ENCODE measurements at regions not wholly inside any gene's neighbourhood (a gene's known extent, or its start where the extent isn't known, plus 50 kb on each side); places are given as distances from the start of the nearest gene placed in this dataset.

DNA sequence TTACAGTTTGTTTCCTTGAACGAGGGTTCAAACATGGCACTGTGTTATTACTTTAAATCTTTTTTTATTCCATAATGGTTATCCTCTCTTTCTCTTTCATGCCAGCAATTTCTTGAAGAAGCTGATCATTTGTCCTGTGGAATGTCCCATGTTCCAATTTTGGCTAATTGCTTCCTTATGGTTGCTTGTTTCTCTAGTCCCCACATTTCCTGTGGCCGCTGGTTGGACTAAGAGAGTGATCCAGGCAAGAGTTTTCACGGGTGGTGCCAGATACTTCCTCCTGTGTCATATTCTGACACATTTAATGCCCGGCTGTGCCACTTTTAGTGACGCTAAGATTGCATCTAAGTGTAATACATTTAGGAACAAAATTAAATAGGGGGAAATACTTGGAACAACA is 83.8 kb upstream of the FAM169A start:
- Histone ChIP-seq H3K27me3 (ENCODE audit: control insufficient read depth in 1 of 2, insufficient read depth in 2 of 2, low read length in 2 of 2) (no peaks in the 10 kb centered on the region), H3K4me3 (ENCODE audit: low read depth in 1 of 2, low read length in 2 of 2) (no peak overlapping the region), H3K9me3 (ENCODE audit: control insufficient read depth in 2 of 2, insufficient read depth in 1 of 2, low read depth in 1 of 2, low read length in 1 of 2) (no peaks in the 10 kb centered on the region), H3K4me1 (ENCODE audit: control insufficient read depth in 2 of 2, insufficient read depth in 2 of 2, low read length in 1 of 2) (no peaks in the 10 kb centered on the region), H3K27ac (ENCODE audit: low read depth in 2 of 2, low read length in 1 of 2) (peak overlapping the region in 1 of 2 donors; percentile 8), H3K36me3 (ENCODE audit: control insufficient read depth in 2 of 2, insufficient read depth in 2 of 2, low read length in 1 of 2) (no peaks in the 10 kb centered on the region)
- WGBS, 2 donors, result 59 to 63% methylated on average over 5 of the region's 5 CpGs

- WGBS, 2 donors, result 62 to 63% methylated on average over 6 of the region's 6 CpGs
- Histone ChIP-seq H3K4me1 (ENCODE audit: control insufficient read depth in 2 of 2, insufficient read depth in 2 of 2, low read length in 1 of 2) (no peaks in the 10 kb centered on the region), H3K27ac (ENCODE audit: low read depth in 2 of 2, low read length in 1 of 2) (no peak overlapping the region), H3K27me3 (ENCODE audit: control insufficient read depth in 1 of 2, insufficient read depth in 2 of 2, low read length in 2 of 2) (no peaks in the 10 kb centered on the region), H3K36me3 (ENCODE audit: control insufficient read depth in 2 of 2, insufficient read depth in 2 of 2, low read length in 1 of 2) (no peaks in the 10 kb centered on the region), H3K9me3 (ENCODE audit: control insufficient read depth in 2 of 2, insufficient read depth in 1 of 2, low read depth in 1 of 2, low read length in 1 of 2) (no peaks in the 10 kb centered on the region), H3K4me3 (ENCODE audit: low read depth in 1 of 2, low read length in 2 of 2) (no peak overlapping the region)
Observed at GRCh38 chr5:74948031-74948546, 81.9 kb upstream of the FAM169A start.

GRCh38 chr5:74946471-74946870 is 80.3 kb upstream of the FAM169A start:
- Histone ChIP-seq H3K4me1 (ENCODE audit: control insufficient read depth in 2 of 2, insufficient read depth in 2 of 2, low read length in 1 of 2) (no peaks in the 10 kb centered on the region), H3K36me3 (ENCODE audit: control insufficient read depth in 2 of 2, insufficient read depth in 2 of 2, low read length in 1 of 2) (no peaks in the 10 kb centered on the region), H3K27me3 (ENCODE audit: control insufficient read depth in 1 of 2, insufficient read depth in 2 of 2, low read length in 2 of 2) (no peaks in the 10 kb centered on the region), H3K4me3 (ENCODE audit: low read depth in 1 of 2, low read length in 2 of 2) (no peak overlapping the region), H3K27ac (ENCODE audit: low read depth in 2 of 2, low read length in 1 of 2) (no peak overlapping the region), H3K9me3 (ENCODE audit: control insufficient read depth in 2 of 2, insufficient read depth in 1 of 2, low read depth in 1 of 2, low read length in 1 of 2) (no peaks in the 10 kb centered on the region)
- WGBS, 2 donors, result 87 to 90% methylated on average over 4 of the region's 4 CpGs

DNA sequence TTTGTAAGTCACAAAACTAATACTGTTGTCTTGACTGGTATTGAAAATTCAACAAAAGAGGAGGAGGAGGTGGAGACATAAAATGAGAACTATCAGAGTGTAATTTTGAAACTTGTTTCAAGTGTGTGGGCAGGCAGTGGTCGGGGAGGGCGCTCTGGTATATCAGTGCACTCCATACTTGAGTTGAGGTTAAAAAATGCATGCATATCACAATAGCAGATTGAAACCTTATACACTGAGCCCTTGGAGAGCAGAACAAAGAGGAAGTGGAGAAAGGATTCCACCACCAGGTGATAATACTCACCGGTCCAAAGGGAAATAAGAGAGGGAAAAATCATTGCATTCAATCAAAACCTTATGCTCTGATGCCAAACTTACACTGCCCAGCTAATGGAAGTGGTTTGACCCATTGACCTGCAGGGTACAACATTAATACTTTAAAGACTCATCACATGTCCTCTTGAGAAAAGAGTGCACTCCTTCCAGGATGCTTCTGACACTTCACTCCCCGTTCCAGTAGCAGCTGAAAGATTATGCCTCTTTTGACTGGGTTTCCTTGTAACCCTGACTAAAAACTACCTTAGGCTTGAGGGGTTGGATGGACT is 79.5 kb upstream of the FAM169A start:
- 67 to 78% methylated on average over 4 of the region's 4 CpGs for WGBS, 2 donors
- H3K27me3 ChIP-seq (ENCODE audit: control insufficient read depth in 1 of 2, insufficient read depth in 2 of 2, low read length in 2 of 2), result no peaks in the 10 kb centered on the region
- H3K9me3 ChIP-seq (ENCODE audit: control insufficient read depth in 2 of 2, insufficient read depth in 1 of 2, low read depth in 1 of 2, low read length in 1 of 2), result no peaks in the 10 kb centered on the region
- H3K4me1 ChIP-seq (ENCODE audit: control insufficient read depth in 2 of 2, insufficient read depth in 2 of 2, low read length in 1 of 2), result no peaks in the 10 kb centered on the region
- no peak overlapping the region for H3K4me3 ChIP-seq (ENCODE audit: low read depth in 1 of 2, low read length in 2 of 2)
- H3K36me3 ChIP-seq (ENCODE audit: control insufficient read depth in 2 of 2, insufficient read depth in 2 of 2, low read length in 1 of 2), result no peaks in the 10 kb centered on the region
- no peak overlapping the region for H3K27ac ChIP-seq (ENCODE audit: low read depth in 2 of 2, low read length in 1 of 2)

DNA sequence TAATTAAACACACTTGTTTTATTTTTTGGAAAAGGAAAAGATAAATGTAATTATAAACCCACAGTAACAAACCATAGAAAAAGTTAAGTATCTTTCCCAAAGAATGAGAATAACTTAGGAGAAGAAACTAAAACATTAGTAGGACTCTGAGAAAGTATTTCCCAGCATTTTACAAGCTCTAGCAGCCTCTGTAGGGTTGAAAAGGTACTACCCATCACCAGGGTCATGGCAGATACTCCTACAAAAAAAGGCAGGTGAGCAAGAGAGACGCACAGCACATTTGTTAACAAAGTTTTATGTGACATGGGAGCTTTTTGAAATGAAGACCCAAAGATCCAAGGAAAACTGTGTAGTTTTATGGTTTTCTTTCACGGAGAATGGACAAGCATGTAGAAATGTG is 77.7 kb upstream of the FAM169A start:
- no peaks in the 10 kb centered on the region for H3K9me3 ChIP-seq (ENCODE audit: control insufficient read depth in 2 of 2, insufficient read depth in 1 of 2, low read depth in 1 of 2, low read length in 1 of 2)
- no peak overlapping the region for H3K4me3 ChIP-seq (ENCODE audit: low read depth in 1 of 2, low read length in 2 of 2)
- no peaks in the 10 kb centered on the region for H3K4me1 ChIP-seq (ENCODE audit: control insufficient read depth in 2 of 2, insufficient read depth in 2 of 2, low read length in 1 of 2)
- H3K36me3 ChIP-seq (ENCODE audit: control insufficient read depth in 2 of 2, insufficient read depth in 2 of 2, low read length in 1 of 2), result no peaks in the 10 kb centered on the region
- WGBS, 2 donors, result 66 to 70% methylated on average over 2 of the region's 2 CpGs
- H3K27me3 ChIP-seq (ENCODE audit: control insufficient read depth in 1 of 2, insufficient read depth in 2 of 2, low read length in 2 of 2), result no peaks in the 10 kb centered on the region
- no peak overlapping the region for H3K27ac ChIP-seq (ENCODE audit: low read depth in 2 of 2, low read length in 1 of 2)

GRCh38 chr5:74942622-74943286 is 76.6 kb upstream of the FAM169A start:
- no peak overlapping the region for H3K27ac ChIP-seq (ENCODE audit: low read depth in 2 of 2, low read length in 1 of 2)
- H3K4me3 ChIP-seq (ENCODE audit: low read depth in 1 of 2, low read length in 2 of 2), result no peak overlapping the region
- H3K27me3 ChIP-seq (ENCODE audit: control insufficient read depth in 1 of 2, insufficient read depth in 2 of 2, low read length in 2 of 2), result no peaks in the 10 kb centered on the region
- no peaks in the 10 kb centered on the region for H3K36me3 ChIP-seq (ENCODE audit: control insufficient read depth in 2 of 2, insufficient read depth in 2 of 2, low read length in 1 of 2)
- WGBS, 2 donors, result 83 to 91% methylated on average over 10 of the region's 10 CpGs
- H3K4me1 ChIP-seq (ENCODE audit: control insufficient read depth in 2 of 2, insufficient read depth in 2 of 2, low read length in 1 of 2), result no peaks in the 10 kb centered on the region
- no peaks in the 10 kb centered on the region for H3K9me3 ChIP-seq (ENCODE audit: control insufficient read depth in 2 of 2, insufficient read depth in 1 of 2, low read depth in 1 of 2, low read length in 1 of 2)

DNA sequence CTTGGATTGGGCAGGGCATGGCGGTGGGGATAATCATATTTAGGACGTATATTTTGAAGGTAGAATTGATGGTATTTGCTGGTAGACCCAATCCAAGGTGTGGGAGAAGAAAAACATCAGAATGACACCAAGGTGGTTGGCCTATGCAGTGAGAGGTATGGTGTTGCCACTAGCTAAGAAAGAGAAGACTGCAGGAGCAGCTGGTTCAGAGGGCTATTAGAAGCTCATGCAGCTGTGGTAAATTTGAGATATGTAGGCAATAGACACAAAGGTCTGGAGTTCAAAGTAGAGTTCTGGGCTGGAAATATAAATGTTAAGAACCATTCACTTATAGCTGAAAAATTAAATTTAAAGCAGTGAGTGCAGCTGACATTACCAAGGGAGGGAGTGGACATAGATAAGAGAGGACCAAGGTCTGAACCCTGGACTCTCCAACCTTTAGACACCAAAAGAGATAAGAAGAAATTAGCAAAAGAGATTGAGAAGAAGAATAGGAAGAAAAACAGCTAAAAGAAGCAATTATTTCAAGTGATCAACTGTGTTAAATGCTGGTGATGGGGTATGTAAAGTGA is 74.7 kb upstream of the FAM169A start:
- H3K9me3 ChIP-seq (ENCODE audit: control insufficient read depth in 2 of 2, insufficient read depth in 1 of 2, low read depth in 1 of 2, low read length in 1 of 2), result no peaks in the 10 kb centered on the region
- no peak overlapping the region for H3K4me3 ChIP-seq (ENCODE audit: low read depth in 1 of 2, low read length in 2 of 2)
- H3K36me3 ChIP-seq (ENCODE audit: control insufficient read depth in 2 of 2, insufficient read depth in 2 of 2, low read length in 1 of 2), result no peaks in the 10 kb centered on the region
- H3K4me1 ChIP-seq (ENCODE audit: control insufficient read depth in 2 of 2, insufficient read depth in 2 of 2, low read length in 1 of 2), result no peaks in the 10 kb centered on the region
- H3K27me3 ChIP-seq (ENCODE audit: control insufficient read depth in 1 of 2, insufficient read depth in 2 of 2, low read length in 2 of 2), result no peaks in the 10 kb centered on the region
- H3K27ac ChIP-seq (ENCODE audit: low read depth in 2 of 2, low read length in 1 of 2), result no peak overlapping the region
- WGBS, 2 donors, result 90 to 91% methylated on average over 2 of the region's 2 CpGs

DNA sequence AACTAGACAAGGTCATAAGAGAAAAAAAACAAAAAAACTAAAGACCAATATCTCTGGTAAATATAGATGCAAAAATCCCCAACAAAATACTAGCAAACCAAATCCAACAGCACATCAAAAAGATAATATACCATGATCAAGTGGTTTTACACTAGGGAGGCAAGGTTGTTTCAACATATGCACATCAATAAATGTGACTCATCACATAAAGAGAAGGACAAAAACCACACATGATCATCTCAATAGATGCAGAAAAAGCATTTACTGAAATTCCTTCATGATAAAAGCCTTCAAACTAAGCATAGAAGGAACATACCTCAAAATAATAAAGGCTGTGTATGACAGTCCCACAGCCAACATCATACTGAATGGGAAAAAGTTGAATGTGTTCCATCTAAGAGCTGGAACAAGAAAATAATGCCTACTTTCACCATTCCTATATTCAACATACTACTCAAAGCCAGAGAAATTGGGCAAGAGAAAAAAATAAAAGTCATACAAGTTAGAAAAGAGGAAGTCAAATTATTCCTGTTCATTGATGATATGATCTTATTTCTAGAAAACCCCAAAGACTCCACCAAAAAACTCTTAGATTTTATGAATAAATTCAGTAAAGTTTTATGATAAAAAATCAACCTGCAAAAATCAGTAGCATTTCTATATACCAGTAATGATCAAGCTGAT is 72.2 kb upstream of the FAM169A start:
- no peaks in the 10 kb centered on the region for H3K36me3 ChIP-seq (ENCODE audit: control insufficient read depth in 2 of 2, insufficient read depth in 2 of 2, low read length in 1 of 2)
- H3K27me3 ChIP-seq (ENCODE audit: control insufficient read depth in 1 of 2, insufficient read depth in 2 of 2, low read length in 2 of 2), result no peaks in the 10 kb centered on the region
- no peak overlapping the region for H3K27ac ChIP-seq (ENCODE audit: low read depth in 2 of 2, low read length in 1 of 2)
- no peak overlapping the region for H3K4me3 ChIP-seq (ENCODE audit: low read depth in 1 of 2, low read length in 2 of 2)
- H3K4me1 ChIP-seq (ENCODE audit: control insufficient read depth in 2 of 2, insufficient read depth in 2 of 2, low read length in 1 of 2), result no peaks in the 10 kb centered on the region
- no peaks in the 10 kb centered on the region for H3K9me3 ChIP-seq (ENCODE audit: control insufficient read depth in 2 of 2, insufficient read depth in 1 of 2, low read depth in 1 of 2, low read length in 1 of 2)

DNA sequence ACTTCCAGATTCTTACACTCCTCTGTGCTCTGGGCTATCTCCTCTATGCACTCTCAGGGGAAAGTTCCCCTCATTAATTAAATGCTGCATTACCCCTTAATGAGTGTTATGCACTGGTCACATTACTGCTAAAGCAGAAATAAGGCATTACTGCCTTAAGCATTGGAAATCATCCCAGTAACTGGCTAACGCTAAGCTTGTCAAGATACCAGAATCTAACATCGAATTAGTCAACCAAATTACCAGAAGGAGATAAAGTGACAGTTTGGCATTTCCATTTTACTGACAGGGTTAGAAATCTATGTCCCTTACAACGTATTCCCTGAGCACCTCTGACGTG is 69.5 kb upstream of the FAM169A start:
- H3K27ac ChIP-seq (ENCODE audit: low read depth in 2 of 2, low read length in 1 of 2), result no peak overlapping the region
- 30 to 35% methylated on average over 4 of the region's 4 CpGs for WGBS, 2 donors
- no peaks in the 10 kb centered on the region for H3K27me3 ChIP-seq (ENCODE audit: control insufficient read depth in 1 of 2, insufficient read depth in 2 of 2, low read length in 2 of 2)
- no peak overlapping the region for H3K4me3 ChIP-seq (ENCODE audit: low read depth in 1 of 2, low read length in 2 of 2)
- no peaks in the 10 kb centered on the region for H3K36me3 ChIP-seq (ENCODE audit: control insufficient read depth in 2 of 2, insufficient read depth in 2 of 2, low read length in 1 of 2)
- no peaks in the 10 kb centered on the region for H3K4me1 ChIP-seq (ENCODE audit: control insufficient read depth in 2 of 2, insufficient read depth in 2 of 2, low read length in 1 of 2)
- H3K9me3 ChIP-seq (ENCODE audit: control insufficient read depth in 2 of 2, insufficient read depth in 1 of 2, low read depth in 1 of 2, low read length in 1 of 2), result no peaks in the 10 kb centered on the region
